ENCODE measurements at regions not wholly inside any gene's neighbourhood (a gene's known extent, or its start where the extent isn't known, plus 50 kb on each side); places are given as distances from the start of the nearest gene placed in this dataset.
"Not testable (repeated sequence)": the region's sequence is repeated elsewhere in the genome, so short reads cannot be mapped to it uniquely, and the experiment has no call there.

DNA sequence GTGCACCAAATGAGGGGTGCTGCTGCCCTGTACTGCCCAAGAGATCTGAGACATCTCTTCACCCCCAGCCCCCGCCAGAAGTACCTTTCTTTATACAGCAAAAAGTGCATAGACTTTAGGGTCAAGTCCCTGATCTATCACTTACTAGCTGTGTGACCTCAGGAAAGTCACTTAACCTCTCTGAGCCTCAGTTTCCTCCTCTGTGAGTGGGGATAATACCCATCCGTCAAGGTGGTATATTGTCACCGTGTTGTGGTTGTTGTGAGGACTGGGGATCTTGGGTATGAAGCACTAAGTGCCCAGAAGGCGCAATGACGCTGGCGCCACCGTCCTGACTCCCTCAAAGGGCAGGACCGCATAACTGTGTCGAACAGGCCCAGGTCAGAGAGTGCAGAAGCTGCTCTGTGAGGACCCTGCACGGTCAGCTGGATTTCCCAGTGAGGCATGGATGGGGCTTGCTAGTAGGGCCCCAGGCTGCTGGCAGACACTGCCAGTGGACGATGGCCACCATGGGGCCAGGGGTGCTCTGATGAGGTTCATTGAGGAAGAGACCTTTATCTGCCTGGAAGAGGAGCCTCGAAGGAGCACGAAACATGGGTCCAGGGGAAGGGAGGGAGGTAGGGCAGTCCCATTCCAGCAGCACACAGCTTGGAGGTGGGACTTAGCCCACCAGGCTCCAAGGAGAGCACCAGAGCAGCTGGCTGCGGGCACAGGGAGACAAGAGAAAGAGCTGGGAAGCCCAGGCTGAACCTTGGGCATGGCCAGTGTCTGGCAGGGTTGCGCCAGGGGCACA, 61.8 kb upstream of the LAPTM4A start:
- H3K4me2 ChIP-seq (ENCODE audit: low read length) = no peak overlapping the region
- TF ChIP-seq EZH2phosphoT487 (IDR thresholded peaks at IDR 0.05; ENCODE audit: low read depth) = no peak
- TF ChIP-seq, protein P1, sequence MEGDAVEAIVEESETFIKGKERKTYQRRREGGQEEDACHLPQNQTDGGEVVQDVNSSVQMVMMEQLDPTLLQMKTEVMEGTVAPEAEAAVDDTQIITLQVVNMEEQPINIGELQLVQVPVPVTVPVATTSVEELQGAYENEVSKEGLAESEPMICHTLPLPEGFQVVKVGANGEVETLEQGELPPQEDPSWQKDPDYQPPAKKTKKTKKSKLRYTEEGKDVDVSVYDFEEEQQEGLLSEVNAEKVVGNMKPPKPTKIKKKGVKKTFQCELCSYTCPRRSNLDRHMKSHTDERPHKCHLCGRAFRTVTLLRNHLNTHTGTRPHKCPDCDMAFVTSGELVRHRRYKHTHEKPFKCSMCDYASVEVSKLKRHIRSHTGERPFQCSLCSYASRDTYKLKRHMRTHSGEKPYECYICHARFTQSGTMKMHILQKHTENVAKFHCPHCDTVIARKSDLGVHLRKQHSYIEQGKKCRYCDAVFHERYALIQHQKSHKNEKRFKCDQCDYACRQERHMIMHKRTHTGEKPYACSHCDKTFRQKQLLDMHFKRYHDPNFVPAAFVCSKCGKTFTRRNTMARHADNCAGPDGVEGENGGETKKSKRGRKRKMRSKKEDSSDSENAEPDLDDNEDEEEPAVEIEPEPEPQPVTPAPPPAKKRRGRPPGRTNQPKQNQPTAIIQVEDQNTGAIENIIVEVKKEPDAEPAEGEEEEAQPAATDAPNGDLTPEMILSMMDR (IDR thresholded peaks at IDR 0.05; ENCODE audit: low read depth, low read length) = no peak
- H3K4me3 ChIP-seq (ENCODE audit: low read length) = no peak overlapping the region
- H2AFZ ChIP-seq (ENCODE audit: low read depth, low read length) = no peak overlapping the region
- no peaks in the 10 kb centered on the region for H3K36me3 ChIP-seq (replicated peaks; ENCODE audit: low read depth, low read length)
- no peaks in the 10 kb centered on the region for H4K20me1 ChIP-seq (ENCODE audit: insufficient read depth, low read length)
- no peaks in the 10 kb centered on the region for H3K79me2 ChIP-seq (ENCODE audit: low read length)
- no peak overlapping the region for H3K9ac ChIP-seq (ENCODE audit: low read length)
- no peaks in the 10 kb centered on the region for H3K9me3 ChIP-seq (ENCODE audit: insufficient read depth, low read length)
- H3K4me1 ChIP-seq (ENCODE audit: low read length) = no peaks in the 10 kb centered on the region
- no peaks in the 10 kb centered on the region for H3K27me3 ChIP-seq (ENCODE audit: low read depth, low read length)
- no peak overlapping the region for H3K27ac ChIP-seq (ENCODE audit: low read length)

DNA sequence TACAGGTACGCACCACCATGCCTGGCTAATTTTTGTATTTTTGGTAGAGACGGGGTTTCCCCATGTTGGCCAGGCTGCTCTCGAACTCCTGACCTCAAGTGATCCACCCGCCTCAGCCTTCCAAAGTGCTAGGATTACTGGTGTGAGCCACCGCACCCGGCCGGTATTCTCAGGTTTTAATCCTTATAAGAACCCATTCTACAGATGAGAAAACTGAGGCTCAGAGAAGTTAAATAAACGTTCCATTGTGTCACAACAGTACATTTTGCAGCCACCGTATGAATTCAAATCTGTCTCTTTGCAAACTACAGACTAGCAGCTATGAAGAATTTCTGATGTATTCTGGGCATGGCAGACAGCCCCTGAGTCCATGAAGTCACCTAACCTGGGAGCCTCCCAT, 60.9 kb upstream of the LAPTM4A start:
- not testable (repeated sequence) for H3K79me2 ChIP-seq (ENCODE audit: low read length); H3K9ac ChIP-seq (ENCODE audit: low read length); H3K4me2 ChIP-seq (ENCODE audit: low read length); H4K20me1 ChIP-seq (ENCODE audit: insufficient read depth, low read length); H2AFZ ChIP-seq (ENCODE audit: low read depth, low read length); H3K9me3 ChIP-seq (ENCODE audit: insufficient read depth, low read length); H3K27ac ChIP-seq (ENCODE audit: low read length); H3K36me3 ChIP-seq (replicated peaks; ENCODE audit: low read depth, low read length); H3K4me3 ChIP-seq (ENCODE audit: low read length); H3K4me1 ChIP-seq (ENCODE audit: low read length); H3K27me3 ChIP-seq (ENCODE audit: low read depth, low read length)

DNA sequence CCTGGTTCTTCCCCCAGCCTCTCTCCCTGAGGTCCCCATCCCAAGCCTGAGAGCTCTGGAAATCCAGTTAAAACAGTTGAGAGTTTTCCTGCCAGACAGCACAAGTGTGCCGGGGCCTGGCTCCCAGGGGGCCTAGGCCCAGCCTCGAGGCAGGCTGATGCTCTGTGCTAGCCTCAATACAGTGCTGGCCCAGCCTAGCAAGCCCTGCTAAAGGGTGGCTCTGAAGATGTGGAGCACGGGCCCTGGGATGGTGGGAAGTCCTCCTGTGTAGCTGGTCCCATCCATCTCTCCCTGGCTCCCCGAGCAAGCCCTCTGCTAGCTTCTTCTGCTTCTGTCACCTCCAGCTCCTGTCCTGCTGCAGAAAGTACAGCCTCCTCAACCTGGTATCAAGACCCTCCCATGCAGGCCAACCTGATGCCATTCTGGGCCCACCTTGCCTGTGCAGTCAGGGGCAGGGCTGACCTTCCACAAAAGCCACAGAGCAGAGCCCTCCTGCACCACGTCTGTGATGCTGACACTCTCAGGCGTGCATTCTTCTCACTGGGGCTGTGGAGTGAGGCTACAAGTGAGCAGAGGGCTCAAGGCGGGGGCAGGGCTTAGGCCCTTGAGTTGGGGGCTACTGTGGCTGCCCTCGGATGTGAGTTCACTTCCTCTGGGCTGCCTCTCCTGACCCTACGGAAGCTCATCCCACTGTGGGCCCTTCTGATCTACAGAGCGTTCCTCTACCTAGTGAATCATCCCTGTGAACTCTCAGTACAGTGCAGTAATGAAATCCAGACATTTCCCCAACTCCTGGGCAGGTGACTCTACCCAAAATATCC, 60.1 kb upstream of the LAPTM4A start:
- Histone ChIP-seq H3K4me2 (ENCODE audit: low read length) (no peak overlapping the region), H3K27ac (ENCODE audit: low read length) (no peak overlapping the region), H4K20me1 (ENCODE audit: insufficient read depth, low read length) (no peaks in the 10 kb centered on the region), H3K36me3 (replicated peaks; ENCODE audit: low read depth, low read length) (no peaks in the 10 kb centered on the region), H3K4me1 (ENCODE audit: low read length) (no peaks in the 10 kb centered on the region), H3K9ac (ENCODE audit: low read length) (no peak overlapping the region), H3K27me3 (ENCODE audit: low read depth, low read length) (no peaks in the 10 kb centered on the region), H3K4me3 (ENCODE audit: low read length) (no peak overlapping the region), H2AFZ (ENCODE audit: low read depth, low read length) (no peak overlapping the region), H3K9me3 (ENCODE audit: insufficient read depth, low read length) (no peaks in the 10 kb centered on the region), H3K79me2 (ENCODE audit: low read length) (no peaks in the 10 kb centered on the region)
- TF ChIP-seq, protein P1 (IDR thresholded peaks at IDR 0.05; ENCODE audit: low read depth, low read length) = no peak
- no peak for TF ChIP-seq EZH2phosphoT487 (IDR thresholded peaks at IDR 0.05; ENCODE audit: low read depth)

DNA sequence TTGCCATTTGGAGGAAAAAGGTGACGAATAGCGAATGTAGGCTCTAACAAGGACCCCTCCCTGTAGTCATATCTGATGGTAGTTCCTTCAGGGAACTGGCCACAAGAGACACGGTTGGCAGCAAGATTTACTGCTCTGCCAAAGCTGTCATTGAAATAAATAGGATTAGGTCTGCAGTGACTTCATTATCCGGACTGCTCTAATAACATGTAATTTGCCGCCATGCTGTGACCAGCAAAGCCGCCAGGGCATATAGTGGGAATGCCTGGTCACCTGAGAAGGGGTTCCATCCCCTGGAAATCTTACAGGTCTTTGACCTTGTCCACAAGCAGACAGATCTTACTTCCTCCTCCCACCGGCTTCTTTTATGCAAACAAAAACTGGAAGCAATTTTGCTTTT, 59.4 kb upstream of the LAPTM4A start:
- Histone ChIP-seq H3K27me3 (ENCODE audit: low read depth, low read length) (no peaks in the 10 kb centered on the region), H3K4me1 (ENCODE audit: low read length) (no peaks in the 10 kb centered on the region), H3K9ac (ENCODE audit: low read length) (no peak overlapping the region), H3K79me2 (ENCODE audit: low read length) (no peaks in the 10 kb centered on the region), H3K27ac (ENCODE audit: low read length) (no peak overlapping the region), H3K4me2 (ENCODE audit: low read length) (no peak overlapping the region), H3K4me3 (ENCODE audit: low read length) (no peak overlapping the region), H3K36me3 (replicated peaks; ENCODE audit: low read depth, low read length) (no peaks in the 10 kb centered on the region), H3K9me3 (ENCODE audit: insufficient read depth, low read length) (no peaks in the 10 kb centered on the region), H4K20me1 (ENCODE audit: insufficient read depth, low read length) (no peaks in the 10 kb centered on the region), H2AFZ (ENCODE audit: low read depth, low read length) (no peak overlapping the region)
- TF ChIP-seq, protein P1 (IDR thresholded peaks at IDR 0.05; ENCODE audit: low read depth, low read length) = no peak
- no peak for TF ChIP-seq EZH2phosphoT487 (IDR thresholded peaks at IDR 0.05; ENCODE audit: low read depth)

Measured in OCI-LY3 (cell line).